Activated CD4-positive, alpha-beta T cell treated with anti-CD3 and anti-CD28 coated beads, Interleukin-2, amount 50 U/mL, for 16 hours (primary cell): ENCODE measurements at regions not wholly inside any gene's neighbourhood (a gene's known extent, or its start where the extent isn't known, plus 50 kb on each side); places are given as distances from the start of the nearest gene placed in this dataset.
"Not testable (repeated sequence)": the region's sequence is repeated elsewhere in the genome, so short reads cannot be mapped to it uniquely, and the experiment has no call there.

Source experiments
- DNase-seq: peaks from one replicate; pipeline ENCODE4 v3.0.0-alpha.2; 2020

DNA sequence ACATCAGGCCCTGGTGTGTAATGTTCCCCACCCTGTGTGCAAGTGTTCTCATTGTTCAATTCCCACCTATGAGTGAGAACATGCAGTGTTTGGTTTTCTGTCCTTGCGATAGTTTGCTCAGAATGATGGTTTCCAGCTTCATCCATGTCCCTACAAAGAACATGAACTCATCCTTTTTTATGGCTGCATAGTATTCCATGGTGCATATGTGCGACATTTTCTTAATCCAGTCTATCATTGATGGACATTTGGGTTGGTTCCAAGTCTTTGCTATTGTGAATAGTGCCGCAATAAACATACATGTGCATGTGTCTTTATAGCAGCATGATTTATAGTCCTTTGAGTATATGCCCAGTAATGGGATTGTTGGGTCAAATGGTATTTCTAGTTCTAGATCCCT is 60.5 kb upstream of the PSME4 start:
- not testable (repeated sequence) for DNase-seq

DNA sequence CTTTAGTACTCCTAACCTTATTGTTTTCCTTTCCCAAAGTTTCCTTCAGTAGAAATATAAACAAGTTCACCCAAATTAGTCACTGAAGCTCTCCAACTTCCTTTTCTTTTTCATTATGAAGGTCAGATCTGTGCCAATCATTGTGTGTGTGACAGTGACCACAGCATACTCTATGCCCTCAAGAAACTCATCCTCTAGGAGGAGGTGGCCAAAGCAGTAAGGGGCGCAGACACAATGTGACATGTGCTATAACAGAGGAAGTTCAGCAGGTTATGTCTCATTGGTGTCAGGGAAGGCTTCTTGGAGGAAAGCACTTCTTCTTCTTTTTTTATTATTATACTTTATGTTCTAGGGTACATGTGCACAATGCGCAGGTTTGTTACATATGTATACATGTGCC is 60.0 kb upstream of the PSME4 start:
- DNase-seq: no peak

DNA sequence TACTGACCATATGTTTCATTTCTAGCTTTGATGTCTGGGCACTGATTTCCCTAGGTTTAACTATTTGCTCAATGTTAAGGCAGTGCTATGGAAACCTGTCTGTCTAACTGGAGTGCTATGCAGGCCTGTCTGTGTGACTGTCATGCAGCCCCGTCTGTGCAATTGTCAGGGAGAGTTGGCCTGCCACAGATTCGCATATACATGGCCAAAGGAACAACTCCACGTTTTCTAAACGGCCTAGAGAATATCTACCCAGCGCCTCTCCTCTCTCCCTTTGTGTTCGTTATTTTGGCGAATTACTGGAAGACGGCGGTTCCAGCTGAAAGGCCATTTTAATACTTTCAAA is 59.6 kb upstream of the PSME4 start:
- DNase-seq: no peak

DNA sequence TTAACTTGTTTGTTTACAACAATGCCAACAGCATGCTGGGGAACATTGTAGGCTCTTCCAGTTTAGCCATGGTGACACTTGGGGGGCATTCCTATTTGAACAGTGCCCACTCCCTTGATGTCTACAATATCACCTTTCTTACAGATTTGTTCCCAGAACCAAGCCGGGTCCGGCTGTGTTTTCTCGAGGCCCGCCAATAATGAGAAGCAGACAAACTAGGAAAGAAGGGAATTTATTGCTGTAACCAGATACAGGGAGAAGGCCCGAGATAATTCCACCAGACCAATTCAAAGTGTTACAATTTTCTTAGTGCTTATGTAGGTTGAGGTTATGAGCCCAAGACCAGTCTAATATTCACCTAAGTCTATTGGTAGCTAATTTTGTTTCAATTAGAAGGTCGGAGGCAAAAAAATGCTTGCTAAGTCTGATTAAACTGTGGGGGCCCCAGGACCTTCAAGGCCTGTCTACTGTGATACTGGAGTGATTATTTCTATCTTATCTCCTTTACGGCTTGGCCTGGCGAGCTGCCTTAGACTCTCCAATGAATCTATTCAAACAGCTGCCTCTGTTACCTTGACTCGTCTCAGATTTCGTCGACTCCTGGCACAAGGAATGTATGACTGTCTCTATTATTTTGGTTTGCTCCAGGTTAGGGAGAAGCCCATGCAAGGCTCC is 59.1 kb upstream of the PSME4 start:
- DNase-seq: no peak

DNA sequence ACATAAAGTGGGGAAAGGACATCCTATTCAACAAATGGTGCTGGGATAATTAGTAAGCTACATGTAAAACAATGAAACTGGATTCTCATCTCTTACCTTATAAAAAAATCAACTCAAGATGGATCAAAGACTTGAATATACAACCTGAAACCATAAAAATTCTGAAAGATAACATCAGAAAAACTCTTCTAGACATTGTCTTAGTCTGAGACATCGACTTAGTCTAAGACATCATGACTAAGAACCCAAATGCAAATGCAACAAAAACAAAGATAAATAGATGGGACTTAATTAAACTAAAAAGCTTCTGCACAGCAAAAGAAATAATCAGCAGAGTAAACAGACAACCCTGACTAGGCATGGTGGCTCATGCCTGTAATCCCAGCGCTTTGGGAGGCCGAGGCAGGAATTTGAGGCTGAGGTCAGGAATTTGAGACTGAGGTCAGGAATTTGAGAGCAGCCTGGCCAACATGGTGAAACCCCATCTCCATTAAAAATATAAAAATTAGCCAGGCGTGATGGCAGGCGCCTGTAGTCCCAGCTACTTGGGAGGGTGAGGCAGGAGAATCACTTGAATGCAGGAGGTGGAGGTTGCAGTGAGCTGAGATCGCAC is 54.8 kb upstream of the PSME4 start:
- not testable (repeated sequence) for DNase-seq

DNA sequence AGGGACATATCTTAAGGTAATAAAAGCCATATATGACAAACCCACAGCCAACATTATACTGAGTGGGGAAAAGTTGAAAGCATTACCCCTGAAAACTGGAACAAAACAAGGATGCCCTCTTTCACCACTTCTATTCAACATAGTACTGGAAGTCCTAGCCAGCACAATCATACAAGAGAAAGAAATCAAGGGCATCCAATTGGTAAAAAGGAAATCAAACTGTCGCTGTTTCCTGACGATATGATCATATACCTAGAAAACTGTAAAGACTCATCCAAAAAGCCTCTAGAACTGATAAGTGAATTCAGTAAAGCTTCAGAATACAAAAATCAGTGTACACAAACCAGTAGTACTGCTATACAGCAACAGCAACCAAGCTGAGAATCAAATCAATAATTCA is 53.8 kb upstream of the PSME4 start:
- no peak for DNase-seq

DNA sequence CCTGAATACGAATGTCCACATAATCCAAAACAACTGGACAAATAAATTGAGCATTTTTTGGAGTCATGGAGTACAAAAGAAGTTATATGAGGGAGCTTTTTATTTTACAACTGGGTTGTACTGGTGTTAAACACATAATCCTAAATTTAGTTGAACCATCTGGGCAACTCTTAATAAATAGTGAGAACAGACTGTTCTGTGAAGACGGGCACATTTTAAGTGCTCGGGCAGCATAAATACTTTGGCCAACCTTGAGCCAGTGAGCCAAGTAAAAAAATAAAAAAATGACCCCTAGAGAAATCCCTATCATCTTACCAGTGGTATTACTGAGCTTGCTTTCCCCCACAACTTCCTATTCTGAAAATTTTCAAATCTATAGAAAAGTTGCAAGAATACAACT is 50.9 kb upstream of the PSME4 start:
- no peak for DNase-seq

DNA sequence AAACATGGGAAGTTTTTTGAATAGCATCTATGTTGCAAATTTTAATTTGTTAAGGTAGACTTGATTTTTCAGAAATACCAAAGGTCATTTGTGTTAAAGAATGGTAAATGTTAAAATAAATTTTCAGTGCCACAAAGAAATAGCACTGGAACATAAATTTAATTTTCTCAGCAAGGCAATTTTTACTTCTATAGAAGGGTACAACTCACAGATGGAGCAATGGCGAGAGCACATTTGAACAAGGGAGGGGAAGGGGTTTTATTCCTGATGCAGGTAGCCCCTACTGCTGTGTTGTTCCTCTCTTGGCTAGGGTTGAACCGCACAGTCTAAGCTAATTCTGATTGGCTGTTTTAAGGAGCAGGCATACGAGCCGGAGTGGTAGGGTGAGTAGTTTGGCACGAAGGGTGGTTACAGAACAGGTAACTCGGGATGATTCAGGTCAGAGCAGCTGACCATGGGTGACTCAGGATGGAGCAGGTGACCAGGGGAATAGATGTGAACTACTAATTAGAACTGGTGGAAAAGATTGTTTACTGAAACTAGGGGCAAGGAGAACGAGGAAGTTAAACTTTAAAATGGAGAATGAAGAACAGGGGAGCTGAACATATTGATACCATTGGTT is 50.1 kb upstream of the PSME4 start:
- no peak for DNase-seq
